Inflammatory macrophage (primary cell): ENCODE measurements at regions not wholly inside any gene's neighbourhood (a gene's known extent, or its start where the extent isn't known, plus 50 kb on each side); places are given as distances from the start of the nearest gene placed in this dataset.
A peak's percentile ranks its signal among the peaks of the same experiment; 100 is the strongest.

Experiments
- DNase-seq, 2 donors: peaks; one replicate each; pipeline ENCODE4 v3.0.0-alpha.2; 2020 to 2022

DNA sequence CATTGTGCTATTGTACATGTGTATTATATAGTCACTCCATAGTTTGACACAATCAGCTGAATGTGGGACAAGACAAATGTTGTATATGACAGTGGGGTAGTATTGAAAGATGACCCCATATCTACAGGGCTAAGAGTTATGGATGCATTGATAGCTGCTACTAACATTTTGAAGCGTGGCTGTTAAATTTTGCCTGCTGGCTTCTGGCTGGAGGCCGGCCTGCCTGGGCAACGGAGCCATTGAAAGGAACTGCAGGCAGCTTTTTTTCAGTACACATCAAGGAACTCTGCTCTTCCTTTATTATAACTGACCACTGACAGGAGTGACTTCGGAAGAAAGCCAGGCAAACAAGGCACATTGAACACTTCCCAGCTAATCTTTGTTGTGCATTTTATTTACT lies 76.1 kb upstream of the TMEM33 start:
- no peak for DNase-seq

DNA sequence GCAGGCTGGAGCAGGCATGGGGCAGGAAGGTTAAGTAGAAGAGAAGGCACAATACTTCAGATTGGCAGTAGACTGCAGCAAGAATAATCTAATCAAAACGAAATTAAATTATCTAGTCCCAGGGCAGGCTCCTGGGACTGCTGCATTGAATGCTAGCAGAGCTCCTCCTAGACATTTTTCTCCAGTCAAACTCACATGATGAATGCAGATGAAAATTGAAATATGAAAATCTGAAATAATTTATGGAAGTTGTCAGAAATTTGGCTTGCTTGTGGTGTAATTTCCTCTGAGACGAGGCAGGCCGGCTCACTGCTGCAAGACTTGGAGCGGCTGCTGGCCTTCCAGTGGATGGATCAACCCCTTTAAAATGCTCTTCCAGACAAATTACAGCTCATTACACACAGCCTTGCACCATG lies 78.0 kb upstream of the TMEM33 start:
- no peak for DNase-seq

DNA sequence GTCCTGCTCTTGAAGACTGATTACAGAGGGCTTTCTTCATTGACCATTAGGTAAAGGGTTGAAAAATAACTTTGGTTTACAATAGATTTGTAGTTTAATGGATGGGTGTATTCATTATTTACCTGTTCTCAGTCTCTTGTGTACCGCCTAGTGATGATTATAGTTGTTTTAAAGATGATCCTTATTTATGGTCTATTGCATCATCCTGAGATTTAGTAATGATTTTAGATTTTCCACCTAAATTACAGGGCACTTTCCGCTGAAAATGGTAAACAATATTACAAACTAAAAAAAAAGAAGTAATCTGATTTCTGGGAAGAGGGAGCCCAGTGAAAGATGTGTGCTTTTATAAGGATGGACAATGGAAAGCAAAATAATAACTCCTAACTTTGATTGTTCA lies 78.4 kb upstream of the TMEM33 start:
- DNase-seq = no peak

DNA sequence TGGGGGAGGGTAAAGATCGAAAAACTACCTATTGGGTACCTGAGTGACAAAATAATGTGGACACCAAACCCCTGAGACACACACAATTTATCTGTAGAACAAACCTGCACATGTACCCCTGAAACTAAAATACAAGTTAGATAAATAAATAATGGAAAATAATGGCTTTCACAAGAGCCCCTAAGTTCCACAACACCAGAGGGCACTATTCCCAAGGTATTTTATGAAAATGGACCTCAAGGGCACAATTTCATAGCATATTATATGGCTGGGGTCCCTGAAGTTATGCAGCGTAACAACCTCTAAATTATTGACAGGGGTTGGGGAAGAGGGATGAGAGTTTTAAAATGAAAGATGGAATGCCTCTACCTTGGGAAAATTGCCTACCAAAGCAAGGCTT lies 81.3 kb upstream of the TMEM33 start:
- no peak for DNase-seq

DNA sequence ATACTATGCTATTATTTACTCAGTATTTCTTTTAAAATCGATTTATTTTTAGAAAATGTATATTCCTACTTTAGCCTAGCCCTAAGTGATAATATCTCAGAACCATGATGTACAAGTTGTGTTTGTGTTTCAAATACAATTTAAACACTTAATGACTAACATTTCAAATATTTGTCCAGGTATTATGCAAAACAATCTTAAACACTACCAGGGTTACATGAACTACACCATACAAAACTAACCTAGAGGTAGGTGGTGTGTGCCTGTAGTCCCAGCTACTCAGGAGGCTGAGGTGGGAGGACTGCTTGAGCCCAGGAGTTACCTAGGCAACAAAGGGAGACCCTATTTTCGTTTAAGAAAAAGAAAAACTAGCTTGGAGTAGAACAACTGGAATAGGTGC lies 83.0 kb upstream of the TMEM33 start:
- DNase-seq = no peak

DNA sequence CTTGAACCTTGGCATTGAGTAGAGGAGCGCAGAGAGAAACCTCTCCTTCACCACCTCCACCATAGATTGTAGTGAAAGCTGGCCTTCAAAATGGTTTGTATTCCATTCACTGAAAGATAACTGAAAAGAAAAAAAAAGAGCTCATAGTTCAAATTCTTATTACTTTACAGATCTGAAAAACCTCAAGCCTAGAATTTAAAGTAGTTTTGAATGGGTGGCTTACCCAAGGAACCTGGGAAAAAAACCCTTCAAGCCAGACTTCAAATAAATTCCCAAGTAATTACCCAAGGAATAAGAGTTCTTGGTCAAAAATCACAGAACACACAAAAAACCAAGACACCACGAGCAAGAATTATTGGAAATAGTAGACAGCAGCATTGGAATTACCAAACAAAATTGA lies 83.6 kb upstream of the TMEM33 start:
- no peak for DNase-seq

DNA sequence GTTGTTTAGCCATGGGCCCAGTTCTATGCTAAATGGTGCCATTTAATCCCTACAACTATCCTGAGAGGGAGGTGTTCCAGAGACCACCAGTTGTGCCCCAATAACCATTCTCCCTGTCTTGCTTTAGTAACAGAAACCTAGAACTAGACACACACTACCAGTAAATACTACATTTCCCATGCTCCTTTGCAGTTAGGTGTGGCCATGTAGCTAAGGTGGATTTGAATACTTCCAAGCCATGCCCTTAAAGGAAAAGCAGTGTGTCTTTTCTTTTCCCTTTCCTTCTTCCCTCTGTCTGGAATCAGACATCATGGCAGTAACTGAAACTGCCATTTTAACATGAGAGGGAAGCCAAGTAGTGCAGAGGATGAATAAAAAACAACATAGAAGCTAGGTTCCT lies 90.9 kb upstream of the TMEM33 start:
- DNase-seq = no peak

DNA sequence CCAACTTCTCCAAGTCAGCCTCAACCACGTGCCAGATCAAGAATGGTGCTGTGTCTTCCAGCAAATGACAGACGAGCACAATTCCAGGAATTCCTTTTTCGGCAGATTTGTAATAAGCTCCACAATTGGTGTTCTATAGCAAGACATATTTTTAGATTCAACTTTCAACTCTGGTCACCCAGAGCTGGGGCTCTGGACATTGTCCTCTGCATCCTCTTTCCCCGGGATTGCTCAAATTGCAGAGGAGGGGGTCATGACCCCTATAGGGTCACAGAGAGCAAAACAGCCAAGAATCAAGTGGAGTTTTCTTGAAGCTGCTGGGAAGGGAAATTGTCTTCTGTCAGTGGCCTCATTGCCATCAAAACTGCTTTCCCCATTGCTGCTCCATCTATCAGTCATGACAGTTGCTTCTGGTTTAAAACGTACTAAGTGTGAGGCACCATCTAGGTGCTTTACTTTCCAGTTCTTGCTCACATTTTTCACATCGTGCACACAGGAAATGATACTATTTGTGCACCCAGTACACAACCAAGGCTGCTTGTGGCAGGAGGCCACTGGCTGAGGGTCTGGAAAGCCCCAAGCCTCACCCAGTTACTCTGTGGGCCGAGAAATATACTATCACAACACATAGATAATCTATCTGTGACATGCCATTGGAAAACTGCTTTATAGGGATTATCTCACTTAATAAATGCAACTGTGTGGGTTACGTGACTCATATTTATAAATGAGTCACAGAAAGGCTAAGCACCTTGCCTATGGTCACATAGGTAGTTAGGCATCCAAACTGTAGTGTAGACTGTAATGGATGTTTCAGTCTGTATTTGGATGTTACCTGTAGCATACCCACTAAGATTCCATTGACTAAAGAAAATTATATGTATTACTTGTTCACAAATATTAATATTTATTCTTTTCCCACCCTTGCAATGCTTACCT lies 91.7 kb upstream of the PHOX2B start:
- DNase-seq = no peak

DNA sequence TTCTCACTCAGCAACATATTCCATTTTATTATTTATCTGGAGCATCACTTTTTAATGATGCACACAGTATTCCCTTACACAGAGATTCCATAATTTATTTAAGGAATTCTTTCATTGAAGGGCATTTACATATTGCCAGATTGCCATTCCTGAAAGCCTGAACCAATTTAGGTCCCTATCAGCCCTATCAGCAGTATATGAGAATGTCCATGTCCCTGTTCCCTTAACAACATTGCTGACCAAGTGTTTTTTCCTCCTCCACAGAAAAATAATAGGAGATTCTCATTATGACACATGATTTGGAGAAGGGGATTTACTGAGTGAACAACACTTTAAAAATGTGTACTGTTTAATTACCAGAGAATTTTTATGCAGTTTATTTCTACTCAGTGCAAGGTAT lies 90.1 kb upstream of the PHOX2B start:
- DNase-seq = no peak

DNA sequence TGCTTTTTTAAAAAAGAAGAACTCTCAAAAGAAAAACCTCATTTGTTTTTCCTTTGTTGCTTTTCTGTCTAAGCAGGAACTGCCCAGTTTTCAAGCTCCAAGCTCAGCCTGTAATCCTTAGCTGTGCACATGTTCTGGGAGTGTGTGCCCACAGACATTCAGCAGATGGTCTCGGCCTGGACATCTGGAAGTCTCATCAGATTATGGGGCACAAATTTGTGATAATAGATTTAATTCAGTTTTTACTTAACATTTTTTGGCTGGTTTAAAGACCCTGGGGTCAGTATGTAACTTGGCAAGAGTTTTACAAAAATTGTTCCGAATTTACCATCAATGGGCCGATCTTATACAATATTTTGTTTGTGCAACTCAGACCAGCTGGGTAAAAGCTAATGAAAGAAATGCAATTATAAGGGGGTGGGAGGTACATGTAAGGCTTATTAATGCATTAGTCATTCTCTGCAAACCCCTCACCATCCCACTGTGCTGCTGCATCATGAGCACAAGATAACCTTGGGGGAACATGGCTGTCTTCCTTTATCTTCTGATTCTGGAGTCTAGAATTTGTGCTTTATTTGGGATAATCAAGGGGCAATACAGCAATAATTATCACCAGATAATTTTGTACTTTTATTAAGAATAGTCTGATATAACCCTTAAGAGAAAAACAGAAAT lies 86.9 kb upstream of the PHOX2B start:
- DNase-seq = no peak

DNA sequence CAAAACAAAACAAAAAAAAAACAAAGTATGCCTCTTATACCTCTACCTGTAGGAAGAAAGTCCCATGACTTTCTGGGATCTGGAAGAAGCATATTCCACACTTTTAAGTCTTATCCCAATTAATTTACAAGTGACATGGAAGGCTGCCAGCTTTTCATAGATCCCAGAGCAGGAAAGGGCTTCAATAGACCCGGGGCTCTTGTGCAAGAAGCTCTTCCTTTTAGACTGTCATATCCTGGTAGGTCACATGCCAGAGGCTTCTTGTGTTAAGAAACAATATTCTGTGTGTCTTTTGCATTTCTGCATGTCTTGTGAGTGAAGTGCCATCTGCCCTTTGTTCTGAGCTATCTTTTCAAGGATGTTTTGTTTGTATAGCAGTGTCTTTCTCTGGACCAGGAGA lies 84.4 kb upstream of the PHOX2B start:
- DNase-seq = peak; percentile 26 to 33

DNA sequence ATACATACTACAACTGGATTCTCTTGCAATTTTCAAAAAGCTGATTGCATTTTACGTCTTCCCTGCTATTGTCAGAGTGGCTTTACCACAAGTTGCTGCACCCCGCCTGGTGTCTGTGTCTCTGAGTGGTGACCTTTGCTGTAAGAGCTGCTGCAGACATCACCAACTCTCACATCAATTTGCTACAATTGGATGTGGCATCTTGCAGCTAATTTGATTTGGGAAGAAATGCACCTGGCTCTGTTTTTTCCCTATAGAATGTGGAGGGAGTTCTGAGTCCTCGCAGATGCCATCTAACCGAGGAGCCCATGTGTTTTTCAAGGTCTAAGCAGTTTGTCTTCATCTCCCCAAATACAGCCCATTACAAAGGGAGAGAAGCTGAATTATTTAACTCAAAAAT lies 73.8 kb upstream of the PHOX2B start:
- no peak for DNase-seq

DNA sequence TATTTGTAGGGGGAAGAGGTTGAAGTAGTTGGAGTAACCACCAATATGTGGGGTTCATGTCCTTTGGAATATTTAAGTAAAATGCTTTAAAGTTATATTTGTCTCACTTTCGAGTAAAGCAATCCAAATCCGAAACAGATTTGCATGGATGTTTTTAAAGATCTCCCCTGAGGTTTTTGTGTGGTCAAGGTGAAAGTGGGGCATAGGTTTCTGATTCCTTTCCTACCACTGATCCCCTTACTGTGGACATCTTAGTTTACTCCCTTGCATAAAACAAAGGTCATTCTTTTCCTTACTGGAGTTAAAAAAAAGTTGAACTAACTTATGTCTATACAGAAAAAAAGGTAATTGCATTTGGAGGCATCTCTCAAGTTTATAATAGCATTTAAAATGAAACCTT lies 71.9 kb upstream of the PHOX2B start:
- DNase-seq = no peak

DNA sequence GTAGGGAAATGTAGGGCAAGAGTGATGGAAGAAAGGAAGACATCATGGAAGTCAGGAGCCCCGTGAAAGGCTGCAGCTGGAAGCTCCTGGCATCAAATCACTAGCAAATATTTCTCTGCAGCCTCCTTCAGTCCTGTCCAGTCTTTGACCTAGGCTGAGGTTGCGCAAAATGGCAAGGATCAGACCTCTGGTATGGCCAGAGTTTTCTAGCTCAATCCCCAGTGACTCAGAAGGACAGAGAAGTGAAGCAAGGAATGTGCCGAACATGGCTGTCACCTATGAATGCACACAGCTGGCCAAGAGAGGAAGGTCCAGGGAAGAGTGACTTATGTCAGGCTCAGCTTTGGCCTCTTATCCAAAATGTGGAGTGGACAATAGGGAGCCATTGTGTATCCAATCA lies 71.1 kb upstream of the PHOX2B start:
- no peak for DNase-seq

DNA sequence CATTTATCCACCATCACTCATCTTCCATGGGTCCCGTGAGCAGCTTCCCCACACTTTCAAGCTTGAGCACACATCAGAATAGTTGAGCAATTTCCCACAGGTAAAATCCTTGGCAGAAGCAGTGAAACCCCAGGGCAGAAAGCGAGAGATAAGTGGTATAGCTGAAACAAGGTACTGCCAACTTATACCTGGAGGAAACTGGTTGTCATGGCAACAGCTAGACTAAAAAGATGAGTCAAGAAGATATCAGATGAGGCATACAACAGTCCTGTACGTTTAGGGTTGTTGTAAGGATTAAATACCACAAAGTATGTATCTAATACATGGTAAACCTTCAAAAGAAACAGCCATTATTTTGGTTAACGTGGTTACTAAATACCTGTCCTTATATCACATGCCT lies 66.9 kb upstream of the PHOX2B start:
- DNase-seq = no peak

DNA sequence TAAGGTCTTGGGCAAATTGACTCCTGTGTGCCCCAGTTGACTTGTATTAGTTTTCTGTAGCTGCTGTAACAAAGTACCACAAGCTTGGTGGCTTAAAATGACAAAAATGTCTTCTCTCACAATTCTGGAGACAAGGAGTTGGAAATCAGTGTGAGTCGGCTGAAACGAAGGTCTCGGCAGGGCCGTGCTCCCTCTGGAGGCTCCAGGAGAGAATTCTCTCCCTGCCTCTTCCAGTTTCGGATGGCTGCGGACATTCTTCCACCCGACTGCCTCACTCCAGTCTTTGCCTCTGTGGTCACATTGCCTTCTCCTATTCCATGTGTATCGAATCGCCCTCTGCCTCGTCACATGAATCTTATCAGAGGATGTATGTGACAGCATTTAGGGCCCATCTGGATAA lies 66.0 kb upstream of the PHOX2B start:
- no peak for DNase-seq

DNA sequence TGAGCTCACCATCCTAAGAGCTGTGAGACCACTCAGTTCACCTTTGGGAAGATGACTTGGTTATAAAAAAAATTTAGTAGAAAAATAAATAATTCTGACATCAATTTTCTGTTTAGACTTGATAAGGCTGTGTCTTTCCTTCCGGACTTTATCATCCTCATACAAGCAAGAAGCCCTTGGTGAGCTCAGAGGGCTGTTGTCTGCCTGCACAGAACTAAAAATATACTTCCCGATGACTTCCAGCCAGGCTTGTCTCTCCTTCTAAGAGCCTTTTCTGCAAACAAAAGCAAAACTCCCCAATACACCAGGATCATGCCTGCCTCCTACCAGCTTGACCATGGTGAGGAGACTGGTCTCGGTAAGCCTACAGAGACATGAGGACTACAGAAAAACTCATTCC lies 58.3 kb upstream of the PHOX2B start:
- DNase-seq = no peak

DNA sequence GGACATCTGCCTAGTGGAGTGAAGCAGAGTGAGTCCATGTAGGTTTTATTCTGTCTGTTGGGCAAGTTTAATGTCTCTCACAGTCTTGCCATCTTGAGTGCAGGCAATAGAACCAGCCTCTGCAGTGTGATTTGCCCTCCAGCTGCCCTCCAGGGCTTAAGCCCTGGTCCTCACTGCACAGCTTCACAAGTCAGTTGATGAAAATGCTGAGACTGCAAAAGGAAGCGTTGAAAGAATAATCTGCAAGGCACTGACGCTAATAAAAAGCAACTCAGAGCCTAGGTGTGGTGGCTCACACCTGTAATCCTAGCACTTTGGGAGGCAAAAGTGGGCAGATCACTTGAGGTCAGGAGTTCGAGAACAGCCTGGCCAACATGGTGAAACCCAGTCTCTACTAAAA lies 54.1 kb upstream of the PHOX2B start:
- DNase-seq = no peak

DNA sequence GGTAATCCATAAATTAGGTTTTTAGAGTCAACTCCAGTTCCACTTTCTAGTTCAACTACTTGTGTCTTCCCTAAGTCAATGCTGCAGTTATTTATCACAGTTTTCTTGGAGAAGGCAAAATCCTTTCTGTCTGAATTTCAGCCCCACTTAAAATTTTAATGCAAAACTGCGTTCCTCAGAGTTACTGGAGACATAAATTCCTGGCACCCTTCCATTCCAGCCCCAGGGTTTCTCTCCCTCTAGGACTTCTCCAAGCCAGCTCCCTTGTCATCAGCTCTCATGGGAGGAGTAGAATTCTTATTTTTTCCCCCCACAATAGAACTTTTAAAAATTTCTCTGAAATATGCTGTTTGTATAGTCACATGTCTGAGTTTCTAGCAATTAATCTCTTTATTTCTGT lies 50.6 kb upstream of the PHOX2B start:
- no peak for DNase-seq
